ENCODE measurements at regions not wholly inside any gene's neighbourhood (a gene's known extent, or its start where the extent isn't known, plus 50 kb on each side); places are given as distances from the start of the nearest gene placed in this dataset.

DNA sequence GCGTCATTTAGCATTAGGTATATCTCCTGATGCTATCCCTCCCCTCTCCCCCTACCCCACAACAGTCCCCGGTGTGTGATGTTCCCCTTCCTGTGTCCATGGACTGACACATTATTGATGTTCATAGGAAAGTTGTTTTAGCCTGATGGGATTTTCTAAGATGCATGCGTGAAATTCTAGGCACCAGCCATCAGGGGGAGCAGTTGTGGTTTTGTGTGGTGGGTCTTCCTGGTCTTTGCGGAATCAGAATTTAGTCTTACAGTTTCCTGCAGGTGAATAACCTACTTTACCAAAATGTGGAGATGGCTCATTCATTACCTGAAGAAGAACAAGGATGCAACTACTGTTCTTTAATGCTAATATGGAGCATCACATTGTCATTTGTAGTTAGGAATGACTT, 455.0 kb upstream of the THBS1 start:
- TF ChIP-seq, protein P1, sequence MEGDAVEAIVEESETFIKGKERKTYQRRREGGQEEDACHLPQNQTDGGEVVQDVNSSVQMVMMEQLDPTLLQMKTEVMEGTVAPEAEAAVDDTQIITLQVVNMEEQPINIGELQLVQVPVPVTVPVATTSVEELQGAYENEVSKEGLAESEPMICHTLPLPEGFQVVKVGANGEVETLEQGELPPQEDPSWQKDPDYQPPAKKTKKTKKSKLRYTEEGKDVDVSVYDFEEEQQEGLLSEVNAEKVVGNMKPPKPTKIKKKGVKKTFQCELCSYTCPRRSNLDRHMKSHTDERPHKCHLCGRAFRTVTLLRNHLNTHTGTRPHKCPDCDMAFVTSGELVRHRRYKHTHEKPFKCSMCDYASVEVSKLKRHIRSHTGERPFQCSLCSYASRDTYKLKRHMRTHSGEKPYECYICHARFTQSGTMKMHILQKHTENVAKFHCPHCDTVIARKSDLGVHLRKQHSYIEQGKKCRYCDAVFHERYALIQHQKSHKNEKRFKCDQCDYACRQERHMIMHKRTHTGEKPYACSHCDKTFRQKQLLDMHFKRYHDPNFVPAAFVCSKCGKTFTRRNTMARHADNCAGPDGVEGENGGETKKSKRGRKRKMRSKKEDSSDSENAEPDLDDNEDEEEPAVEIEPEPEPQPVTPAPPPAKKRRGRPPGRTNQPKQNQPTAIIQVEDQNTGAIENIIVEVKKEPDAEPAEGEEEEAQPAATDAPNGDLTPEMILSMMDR (IDR thresholded peaks at IDR 0.05; ENCODE audit: control insufficient read depth, insufficient read depth, low read depth, low read length, missing control alignments), result peak; percentile 65
- no peak overlapping the region for H3K4me3 ChIP-seq (ENCODE audit: control insufficient read depth, low read depth, low read length)
- no peak for DNase-seq (ENCODE audit: low read depth)

DNA sequence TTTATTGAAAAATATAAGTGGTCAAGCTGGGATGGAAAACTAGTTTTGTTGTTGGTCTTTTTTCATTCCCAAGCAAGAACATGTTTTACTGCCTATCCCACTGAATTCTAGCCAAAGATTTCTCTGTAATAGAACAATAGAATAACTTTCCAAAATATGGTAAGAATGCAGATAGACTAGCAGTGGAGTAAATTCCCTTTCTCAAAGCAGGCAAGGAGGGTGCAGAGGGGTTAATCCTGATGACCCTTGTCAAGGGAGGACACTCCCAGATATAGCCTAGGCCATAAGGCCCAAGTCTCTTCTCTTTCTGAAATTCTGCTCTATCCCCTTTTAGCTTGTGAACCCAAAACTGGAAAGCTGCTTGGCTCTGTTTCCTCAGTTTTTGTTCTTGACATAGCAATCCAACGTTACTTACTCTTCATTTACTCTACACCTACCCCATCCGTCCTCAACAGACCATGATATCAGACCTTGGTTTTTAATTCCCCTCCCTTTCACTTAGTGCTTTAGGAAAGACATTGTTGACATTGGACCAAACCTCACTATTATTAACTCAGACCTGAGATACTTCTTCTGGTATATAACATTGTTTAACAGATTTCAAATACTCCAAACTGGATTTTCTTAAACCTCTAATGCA, 453.6 kb upstream of the THBS1 start:
- no peak overlapping the region for H3K4me3 ChIP-seq (ENCODE audit: control insufficient read depth, low read depth, low read length)
- TF ChIP-seq, protein P1 (IDR thresholded peaks at IDR 0.05; ENCODE audit: control insufficient read depth, insufficient read depth, low read depth, low read length, missing control alignments), result no peak
- DNase-seq (ENCODE audit: low read depth), result no peak

DNA sequence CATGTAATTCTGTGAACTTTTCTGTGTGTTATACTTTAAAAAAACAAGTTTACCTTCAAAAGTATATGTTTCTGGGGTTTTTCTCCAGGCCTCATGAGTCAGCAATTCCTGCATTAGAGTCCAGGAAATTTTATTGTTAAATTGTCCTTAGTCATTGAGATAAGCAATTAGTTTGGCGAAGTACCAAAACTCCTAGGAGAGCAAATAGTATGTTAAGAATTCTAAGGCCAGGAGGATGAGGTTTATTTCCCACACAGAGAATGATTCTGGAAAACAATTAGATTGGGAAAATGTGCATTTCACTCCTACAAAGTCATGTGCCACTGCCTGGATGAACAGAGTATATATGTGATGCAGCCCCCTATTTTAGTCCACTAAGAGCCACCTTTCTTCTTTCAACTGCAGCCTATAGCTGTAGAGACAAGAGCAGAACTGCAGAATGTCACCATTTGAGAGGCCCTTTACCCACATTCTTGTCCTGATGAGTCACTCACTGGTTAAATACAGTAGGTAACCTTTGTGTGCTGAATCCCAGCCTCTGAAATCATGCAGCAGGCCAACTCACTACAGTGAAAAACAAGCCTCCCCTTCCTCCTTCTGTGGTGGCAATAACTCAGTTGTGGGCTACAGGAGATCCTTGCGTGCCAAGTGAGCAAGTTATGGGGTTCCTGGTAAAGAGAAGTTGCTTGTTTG, 452.8 kb upstream of the THBS1 start:
- TF ChIP-seq, protein P1 (IDR thresholded peaks at IDR 0.05; ENCODE audit: control insufficient read depth, insufficient read depth, low read depth, low read length, missing control alignments), result no peak
- DNase-seq (ENCODE audit: low read depth), result peak; percentile 97
- no peak overlapping the region for H3K4me3 ChIP-seq (ENCODE audit: control insufficient read depth, low read depth, low read length)

DNA sequence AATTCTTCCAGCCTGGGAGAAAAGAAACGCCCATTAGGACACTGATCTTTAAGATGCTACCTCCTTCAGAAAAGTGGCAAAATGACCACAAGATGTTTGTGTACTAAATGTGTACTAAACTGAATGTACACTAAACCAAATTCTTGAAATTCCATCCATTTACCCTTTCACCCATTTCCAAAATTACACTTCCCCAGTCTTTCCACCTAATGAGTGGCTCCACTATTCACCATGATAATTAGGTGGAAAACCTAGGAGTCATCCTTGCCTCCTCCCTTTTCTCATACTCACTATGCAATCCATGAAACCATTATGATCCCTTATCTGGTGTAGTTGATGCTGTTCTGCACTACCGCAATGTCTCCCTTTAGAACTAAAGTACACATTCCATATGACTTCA, 452.1 kb upstream of the THBS1 start:
- DNase-seq (ENCODE audit: low read depth), result no peak
- no peak overlapping the region for H3K4me3 ChIP-seq (ENCODE audit: control insufficient read depth, low read depth, low read length)
- TF ChIP-seq, protein P1 (IDR thresholded peaks at IDR 0.05; ENCODE audit: control insufficient read depth, insufficient read depth, low read depth, low read length, missing control alignments), result no peak

DNA sequence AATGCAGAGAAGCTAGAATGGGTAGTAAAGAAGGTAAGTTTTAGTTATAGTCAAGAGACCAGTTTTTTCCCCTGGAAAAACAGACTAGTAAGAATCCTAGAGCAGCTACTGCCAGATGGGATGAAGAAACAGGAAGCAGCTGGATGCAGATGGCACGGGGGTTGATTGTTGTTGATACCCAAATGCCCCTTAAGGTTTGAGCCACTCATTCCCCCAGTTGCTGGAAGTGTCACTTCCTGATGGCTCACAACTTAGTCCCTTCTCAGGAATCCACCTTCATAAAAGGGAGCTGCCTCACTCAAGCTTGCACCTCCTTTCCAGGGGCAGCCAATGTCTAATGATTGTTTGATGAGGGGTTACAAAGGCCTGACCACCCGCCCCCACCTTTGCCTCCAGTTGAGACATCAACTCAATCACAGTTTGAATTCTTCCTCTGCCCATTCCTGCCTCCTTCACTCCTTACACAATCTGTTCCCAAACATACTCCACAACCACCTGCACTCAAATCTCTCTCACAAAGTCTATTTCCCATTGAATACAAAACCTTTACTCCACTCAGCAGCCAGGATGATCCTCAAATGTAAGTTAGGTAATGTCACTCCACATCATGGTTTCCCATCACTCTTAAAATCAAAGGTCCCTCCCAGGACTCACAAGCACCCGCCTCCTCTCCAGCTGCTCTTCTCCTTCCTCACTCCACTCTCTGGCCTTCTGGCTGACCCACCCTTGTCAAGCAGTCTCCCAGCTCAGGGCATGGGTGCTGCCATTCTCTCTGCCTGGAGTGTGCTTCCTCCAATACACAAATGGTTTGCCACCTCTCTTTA, 450.1 kb upstream of the THBS1 start:
- no peak for DNase-seq (ENCODE audit: low read depth)
- TF ChIP-seq, protein P1 (IDR thresholded peaks at IDR 0.05; ENCODE audit: control insufficient read depth, insufficient read depth, low read depth, low read length, missing control alignments), result no peak

DNA sequence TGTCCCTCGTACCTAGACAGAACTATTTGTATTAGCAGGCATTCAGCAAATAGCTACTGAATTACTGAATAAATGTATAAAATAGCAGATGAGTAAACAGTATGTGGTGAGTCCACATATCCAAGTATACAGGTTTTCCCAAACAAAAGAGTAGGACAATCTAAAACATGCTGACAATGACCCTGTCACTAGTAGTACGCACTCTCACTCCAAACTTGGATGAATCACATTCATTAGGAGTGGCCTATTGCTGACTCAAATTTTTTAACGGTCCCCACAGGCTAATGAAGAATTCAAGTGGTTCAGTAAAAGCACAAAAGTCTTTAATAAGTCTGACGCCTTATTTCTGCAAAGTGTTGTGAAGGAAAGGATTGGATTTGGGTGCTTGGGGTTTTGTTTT, 449.3 kb upstream of the THBS1 start:
- DNase-seq (ENCODE audit: low read depth), result no peak
- no peak overlapping the region for H3K4me3 ChIP-seq (ENCODE audit: control insufficient read depth, low read depth, low read length)
- TF ChIP-seq, protein P1 (IDR thresholded peaks at IDR 0.05; ENCODE audit: control insufficient read depth, insufficient read depth, low read depth, low read length, missing control alignments), result no peak

More for the DNA sequence above, 450.1 kb upstream of the THBS1 start:
- no peak overlapping the region for H3K4me3 ChIP-seq (ENCODE audit: control insufficient read depth, low read depth, low read length)

All from AG09309 (cell line).